ENCODE measurements at regions not wholly inside any gene's neighbourhood (a gene's known extent, or its start where the extent isn't known, plus 50 kb on each side); places are given as distances from the start of the nearest gene placed in this dataset.
A peak's percentile ranks its signal among the peaks of the same experiment; 100 is the strongest.
"Not testable (repeated sequence)": the region's sequence is repeated elsewhere in the genome, so short reads cannot be mapped to it uniquely, and the experiment has no call there.

DNA sequence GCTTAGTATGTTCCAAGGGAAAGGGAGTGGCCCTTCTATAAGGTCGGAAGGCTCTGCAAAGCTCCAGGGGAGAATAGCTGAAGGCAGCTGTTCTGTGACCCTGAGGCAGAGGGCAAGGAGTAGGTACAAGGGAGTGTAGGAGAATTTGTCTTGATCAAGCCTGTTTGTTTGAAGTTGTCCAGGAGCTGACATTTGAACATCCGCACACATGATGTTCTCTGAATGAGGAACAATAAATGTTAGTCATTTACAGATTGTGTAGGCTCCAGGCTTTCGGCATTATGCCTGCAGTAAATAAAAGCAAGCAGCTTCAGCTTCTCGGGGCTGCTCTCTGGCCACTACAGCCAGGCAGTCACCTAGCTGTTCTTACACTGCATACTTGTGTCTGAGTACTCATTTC, 52.7 kb downstream of the CTAGE6 start:
- DNase-seq; H3K4me1 ChIP-seq; H3K9me3 ChIP-seq; intact Hi-C loops (cut with DNase I); ATAC-seq; H3K27me3 ChIP-seq (ENCODE audit: low read depth); H3K4me3 ChIP-seq; H3K27ac ChIP-seq; H3K36me3 ChIP-seq: not testable (repeated sequence)

GRCh38 chr7:143700759-143701699, 56.5 kb downstream of the CTAGE6 start:
- peak; percentile 70 to 72 for ATAC-seq
- DNase-seq; H3K27me3 ChIP-seq (ENCODE audit: low read depth); H3K4me1 ChIP-seq; H3K9me3 ChIP-seq; H3K36me3 ChIP-seq; H3K4me3 ChIP-seq; H3K27ac ChIP-seq; intact Hi-C loops (cut with DNase I): not testable (repeated sequence)
